KMS-11 (cell line): ENCODE measurements at regions not wholly inside any gene's neighbourhood (a gene's known extent, or its start where the extent isn't known, plus 50 kb on each side); places are given as distances from the start of the nearest gene placed in this dataset.
"Not testable (repeated sequence)": the region's sequence is repeated elsewhere in the genome, so short reads cannot be mapped to it uniquely, and the experiment has no call there.

ENCODE experiments used
- H2AFZ ChIP-seq: fragments of 200-600 bp; sonication (generic); 2 replicates; pipeline ENCODE4 v1.6.1; 2016; ENCODE audit warnings: antibody characterized with exemption, mixed run types, low read depth
- H3K27ac ChIP-seq: fragments of 200-600 bp; sonication (generic); 2 replicates; pipeline ENCODE4 v1.6.1; 2016; ENCODE audit warnings: mild to moderate bottlenecking, mixed run types
- H3K27me3 ChIP-seq: fragments of 200-600 bp; sonication (generic); 2 replicates; pipeline ENCODE4 v1.6.1; 2017; ENCODE audit warnings: mild to moderate bottlenecking, low read depth, mixed run types, moderate library complexity; ENCODE audit not compliant: insufficient read depth
- H3K36me3 ChIP-seq: fragments of 200-600 bp; sonication (generic); 2 replicates; pipeline ENCODE4 v1.6.1; 2017; ENCODE audit warnings: mild to moderate bottlenecking, mixed run types; ENCODE audit not compliant: insufficient read depth
- H3K4me1 ChIP-seq: fragments of 200-600 bp; sonication (generic); 2 replicates; pipeline ENCODE4 v1.6.1; 2016; ENCODE audit warnings: mild to moderate bottlenecking, low read depth, mixed run types; ENCODE audit not compliant: poor library complexity, severe bottlenecking
- H3K4me2 ChIP-seq: fragments of 200-600 bp; sonication (generic); 2 replicates; pipeline ENCODE4 v1.7.0; 2016; ENCODE audit warnings: mild to moderate bottlenecking, mixed run types
- H3K4me3 ChIP-seq: fragments of 200-600 bp; sonication (generic); IDR thresholded peaks from 2 replicates; pipeline ENCODE4 v1.6.1; 2017; ENCODE audit warnings: low read depth, low read length, mixed read lengths; ENCODE audit not compliant: insufficient read depth
- H3K79me2 ChIP-seq: fragments of 200-600 bp; sonication (generic); 2 replicates; pipeline ENCODE4 v1.6.1; 2016; ENCODE audit warnings: low read depth, mixed run types; ENCODE audit not compliant: insufficient read depth
- H3K9ac ChIP-seq: fragments of 200-600 bp; sonication (generic); 2 replicates; pipeline ENCODE4 v1.6.1; 2016; ENCODE audit warnings: mild to moderate bottlenecking, mixed run types
- H4K20me1 ChIP-seq: fragments of 200-600 bp; sonication (generic); 2 replicates; pipeline ENCODE4 v1.6.1; 2016; ENCODE audit warnings: mild to moderate bottlenecking, mixed run types; ENCODE audit not compliant: insufficient read depth
- TF ChIP-seq, protein P1 (sequence below): fragments of 200-600 bp; sonication (generic); conservative IDR thresholded peaks from 2 replicates; pipeline ENCODE4 v1.6.1; 2017; ENCODE audit warnings: low read depth, mild to moderate bottlenecking, antibody characterized with exemption, low read length, moderate library complexity, mixed read lengths

GRCh38 chr3:145244327-145244726 is 916.7 kb downstream of the PLOD2 start:
- Histone ChIP-seq H3K27me3 (no peaks in the 10 kb centered on the region), H3K27ac (no peak overlapping the region), H3K4me1 (no peaks in the 10 kb centered on the region), H3K79me2 (no peaks in the 10 kb centered on the region), H3K36me3 (no peaks in the 10 kb centered on the region), H3K9ac (no peak overlapping the region), H3K4me3 (no peak overlapping the region), H4K20me1 (no peaks in the 10 kb centered on the region), H3K4me2 (no peak overlapping the region), H2AFZ (no peak overlapping the region)
- TF ChIP-seq, protein P1, sequence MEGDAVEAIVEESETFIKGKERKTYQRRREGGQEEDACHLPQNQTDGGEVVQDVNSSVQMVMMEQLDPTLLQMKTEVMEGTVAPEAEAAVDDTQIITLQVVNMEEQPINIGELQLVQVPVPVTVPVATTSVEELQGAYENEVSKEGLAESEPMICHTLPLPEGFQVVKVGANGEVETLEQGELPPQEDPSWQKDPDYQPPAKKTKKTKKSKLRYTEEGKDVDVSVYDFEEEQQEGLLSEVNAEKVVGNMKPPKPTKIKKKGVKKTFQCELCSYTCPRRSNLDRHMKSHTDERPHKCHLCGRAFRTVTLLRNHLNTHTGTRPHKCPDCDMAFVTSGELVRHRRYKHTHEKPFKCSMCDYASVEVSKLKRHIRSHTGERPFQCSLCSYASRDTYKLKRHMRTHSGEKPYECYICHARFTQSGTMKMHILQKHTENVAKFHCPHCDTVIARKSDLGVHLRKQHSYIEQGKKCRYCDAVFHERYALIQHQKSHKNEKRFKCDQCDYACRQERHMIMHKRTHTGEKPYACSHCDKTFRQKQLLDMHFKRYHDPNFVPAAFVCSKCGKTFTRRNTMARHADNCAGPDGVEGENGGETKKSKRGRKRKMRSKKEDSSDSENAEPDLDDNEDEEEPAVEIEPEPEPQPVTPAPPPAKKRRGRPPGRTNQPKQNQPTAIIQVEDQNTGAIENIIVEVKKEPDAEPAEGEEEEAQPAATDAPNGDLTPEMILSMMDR = no peak

DNA sequence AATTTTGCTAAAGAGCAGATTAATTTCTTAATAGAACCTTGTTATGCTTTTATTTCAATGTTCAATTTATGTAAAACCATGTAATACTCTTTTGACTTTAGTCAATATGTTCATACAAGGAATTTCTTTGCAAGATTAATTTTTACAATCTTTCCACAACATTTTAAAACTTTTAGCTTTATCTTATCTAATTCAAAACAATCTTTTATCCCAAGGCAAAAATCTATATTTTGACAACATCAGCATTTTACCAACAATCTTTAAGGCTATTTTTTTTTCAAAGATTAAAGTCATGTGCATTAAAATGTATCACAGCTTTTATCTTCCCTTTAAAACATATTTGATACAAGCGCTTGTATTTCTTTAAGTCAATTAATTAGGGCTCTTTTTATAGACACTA is 914.7 kb downstream of the PLOD2 start:
- Histone ChIP-seq H3K36me3 (no peaks in the 10 kb centered on the region), H3K27ac (no peak overlapping the region), H2AFZ (no peak overlapping the region), H4K20me1 (no peaks in the 10 kb centered on the region), H3K4me3 (no peak overlapping the region), H3K79me2 (no peaks in the 10 kb centered on the region), H3K4me2 (no peak overlapping the region), H3K9ac (no peak overlapping the region), H3K4me1 (no peaks in the 10 kb centered on the region), H3K27me3 (no peaks in the 10 kb centered on the region)
- TF ChIP-seq, protein P1 = no peak

DNA sequence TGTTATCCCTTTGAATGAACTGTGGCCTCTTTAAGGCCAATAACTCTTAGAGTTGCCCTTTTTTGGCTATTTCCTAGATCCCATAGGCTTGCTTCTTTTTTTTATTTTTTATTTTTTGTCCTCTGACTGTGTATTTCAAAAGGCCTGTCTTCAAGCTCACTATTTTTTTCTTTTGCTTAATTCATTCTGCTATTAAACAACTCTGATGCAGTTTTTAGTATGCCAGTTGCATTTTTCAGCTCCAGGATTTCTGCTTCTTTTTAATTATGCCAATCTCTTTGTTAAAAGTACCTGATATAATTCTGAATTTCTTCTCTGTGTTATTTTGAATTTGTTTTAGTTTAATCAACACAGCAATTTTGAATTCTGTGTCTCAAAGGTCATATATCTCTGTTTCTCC is 912.1 kb downstream of the PLOD2 start:
- H3K4me3 ChIP-seq = no peak overlapping the region
- H2AFZ ChIP-seq = no peak overlapping the region
- H4K20me1 ChIP-seq = no peaks in the 10 kb centered on the region
- no peaks in the 10 kb centered on the region for H3K27me3 ChIP-seq
- no peaks in the 10 kb centered on the region for H3K36me3 ChIP-seq
- no peaks in the 10 kb centered on the region for H3K79me2 ChIP-seq
- no peak overlapping the region for H3K9ac ChIP-seq
- no peak overlapping the region for H3K4me2 ChIP-seq
- no peak overlapping the region for H3K27ac ChIP-seq
- no peaks in the 10 kb centered on the region for H3K4me1 ChIP-seq
- TF ChIP-seq, protein P1 = no peak

- Histone ChIP-seq H4K20me1 (no peaks in the 10 kb centered on the region), H2AFZ (no peak overlapping the region), H3K79me2 (no peaks in the 10 kb centered on the region), H3K4me2 (no peak overlapping the region), H3K36me3 (no peaks in the 10 kb centered on the region), H3K9ac (no peak overlapping the region), H3K4me3 (no peak overlapping the region), H3K27ac (no peak overlapping the region), H3K4me1 (no peaks in the 10 kb centered on the region), H3K27me3 (no peaks in the 10 kb centered on the region)
- TF ChIP-seq, protein P1 = no peak
Observed at GRCh38 chr3:145251311-145251710, 909.7 kb downstream of the PLOD2 start.

DNA sequence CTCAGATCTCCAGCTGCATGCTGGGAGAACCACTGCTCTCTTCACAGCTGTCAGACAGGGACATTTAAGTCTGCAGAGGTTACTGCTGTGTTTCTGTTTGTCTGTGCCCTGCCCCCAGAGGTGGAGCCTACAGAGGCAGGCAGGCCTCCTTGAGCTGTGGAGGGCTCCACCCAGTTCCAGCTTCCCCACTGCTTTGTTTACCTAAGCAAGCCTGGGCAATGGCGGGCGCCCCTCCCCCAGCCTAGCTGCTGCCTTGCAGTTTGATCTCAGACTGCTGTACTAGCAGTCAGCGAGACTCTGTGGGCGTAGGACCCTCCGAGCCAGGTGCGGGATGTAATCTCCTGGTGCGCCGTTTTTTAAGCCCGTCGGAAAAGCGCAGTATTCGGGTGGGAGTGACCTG is 903.0 kb downstream of the PLOD2 start:
- not testable (repeated sequence) for H3K27me3 ChIP-seq, H3K27ac ChIP-seq, H3K4me1 ChIP-seq, H3K9ac ChIP-seq, H2AFZ ChIP-seq, H3K4me3 ChIP-seq, H3K4me2 ChIP-seq, H4K20me1 ChIP-seq, H3K79me2 ChIP-seq, H3K36me3 ChIP-seq
